EH (cell line): ENCODE measurements at regions not wholly inside any gene's neighbourhood (a gene's known extent, or its start where the extent isn't known, plus 50 kb on each side); places are given as distances from the start of the nearest gene placed in this dataset.
"Not testable (repeated sequence)": the region's sequence is repeated elsewhere in the genome, so short reads cannot be mapped to it uniquely, and the experiment has no call there.

Experiments used
- DNase-seq: peaks from one replicate; pipeline ENCODE4 v3.0.0-alpha.2; 2015; ENCODE audit warnings: low read depth

DNA sequence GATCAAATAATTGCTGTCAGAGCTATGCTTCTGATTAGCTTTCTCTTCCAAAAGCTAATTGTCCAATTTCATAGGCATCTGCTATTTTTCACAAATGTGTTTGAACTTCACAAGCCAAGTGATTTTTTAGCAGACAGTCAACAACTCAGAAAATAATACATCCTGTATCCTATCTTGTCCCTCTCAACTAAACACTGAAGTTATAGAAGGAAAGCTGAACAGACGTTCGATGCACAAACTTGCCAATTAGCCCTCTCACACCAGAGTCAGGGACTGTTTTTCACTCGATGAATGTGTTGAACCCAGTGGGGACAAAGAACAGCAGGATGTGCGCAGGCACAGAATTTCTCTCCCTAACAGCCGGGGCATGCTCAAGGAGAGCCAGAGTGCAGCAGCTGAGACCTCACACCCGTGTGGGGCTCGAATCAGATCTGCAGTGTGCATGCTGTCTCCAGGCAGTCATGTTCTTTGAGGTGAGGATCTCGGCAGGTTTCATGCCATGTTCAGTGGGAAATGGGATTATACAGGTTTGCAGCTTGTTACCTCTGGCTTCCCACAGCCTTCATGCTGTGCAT lies 246.7 kb upstream of the SDK2 start:
- no peak for DNase-seq

- DNase-seq: no peak
These were observed 250.9 kb upstream of the SDK2 start for GRCh38 chr17:73895157-73895556.

- no peak for DNase-seq
These were observed 252.7 kb upstream of the SDK2 start for GRCh38 chr17:73896966-73897365.

DNA sequence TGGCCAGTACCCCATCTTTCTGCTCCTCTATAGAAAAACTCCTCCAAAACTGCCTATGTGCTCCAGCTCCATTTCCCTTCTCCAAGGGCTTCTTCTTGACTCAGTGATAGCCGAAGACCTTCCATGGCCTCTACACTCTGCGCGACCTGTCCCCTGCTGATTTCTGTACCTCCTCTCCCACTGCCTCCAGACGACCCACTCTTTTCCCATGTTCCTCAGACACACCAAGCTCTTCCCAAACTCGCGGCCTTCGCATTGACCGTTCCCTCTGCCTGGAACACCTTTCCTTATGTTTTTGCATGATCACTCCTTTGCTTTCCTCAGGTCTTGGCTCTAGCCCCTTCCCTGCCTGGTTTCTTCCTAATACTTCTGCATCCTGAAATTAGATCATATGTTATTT lies 255.6 kb upstream of the SDK2 start:
- no peak for DNase-seq

DNA sequence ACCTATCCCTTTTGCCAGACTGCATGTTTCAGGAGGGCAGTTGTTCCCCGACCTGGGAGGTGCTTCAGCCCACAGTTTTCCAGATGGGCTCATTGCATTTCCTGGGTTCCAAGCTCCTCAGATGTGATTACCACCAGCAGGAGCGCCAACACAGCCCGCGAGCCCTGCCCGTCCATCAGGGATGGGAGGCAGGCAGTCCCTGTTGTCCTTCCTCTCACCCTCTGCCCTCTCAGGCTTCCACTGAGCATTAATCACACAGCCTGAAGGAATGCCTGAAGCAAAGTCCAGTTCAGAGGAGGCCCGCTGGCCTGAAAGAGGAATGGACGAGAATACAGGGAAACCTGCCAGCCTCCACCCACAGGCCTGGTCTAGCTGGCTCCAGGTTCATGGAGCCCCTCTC lies 256.3 kb upstream of the SDK2 start:
- no peak for DNase-seq

DNA sequence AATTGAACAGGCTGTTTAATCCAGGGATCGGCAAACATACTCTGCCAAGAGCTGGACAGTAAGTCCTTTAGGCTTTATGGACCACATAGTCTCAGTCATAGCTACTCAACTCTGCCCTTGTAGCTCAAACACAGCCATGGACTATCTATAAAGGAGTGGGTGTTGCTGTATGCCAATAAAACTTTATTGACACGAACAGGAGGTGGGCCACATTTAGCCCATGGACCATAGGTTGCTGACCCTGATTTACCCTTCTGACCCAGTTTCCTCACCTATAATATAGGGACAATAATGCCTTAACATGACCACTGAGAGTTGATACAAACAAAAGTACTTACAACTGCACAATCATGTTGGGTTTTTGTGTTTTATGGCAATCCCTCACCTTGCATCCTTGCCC lies 257.0 kb upstream of the SDK2 start:
- no peak for DNase-seq

DNA sequence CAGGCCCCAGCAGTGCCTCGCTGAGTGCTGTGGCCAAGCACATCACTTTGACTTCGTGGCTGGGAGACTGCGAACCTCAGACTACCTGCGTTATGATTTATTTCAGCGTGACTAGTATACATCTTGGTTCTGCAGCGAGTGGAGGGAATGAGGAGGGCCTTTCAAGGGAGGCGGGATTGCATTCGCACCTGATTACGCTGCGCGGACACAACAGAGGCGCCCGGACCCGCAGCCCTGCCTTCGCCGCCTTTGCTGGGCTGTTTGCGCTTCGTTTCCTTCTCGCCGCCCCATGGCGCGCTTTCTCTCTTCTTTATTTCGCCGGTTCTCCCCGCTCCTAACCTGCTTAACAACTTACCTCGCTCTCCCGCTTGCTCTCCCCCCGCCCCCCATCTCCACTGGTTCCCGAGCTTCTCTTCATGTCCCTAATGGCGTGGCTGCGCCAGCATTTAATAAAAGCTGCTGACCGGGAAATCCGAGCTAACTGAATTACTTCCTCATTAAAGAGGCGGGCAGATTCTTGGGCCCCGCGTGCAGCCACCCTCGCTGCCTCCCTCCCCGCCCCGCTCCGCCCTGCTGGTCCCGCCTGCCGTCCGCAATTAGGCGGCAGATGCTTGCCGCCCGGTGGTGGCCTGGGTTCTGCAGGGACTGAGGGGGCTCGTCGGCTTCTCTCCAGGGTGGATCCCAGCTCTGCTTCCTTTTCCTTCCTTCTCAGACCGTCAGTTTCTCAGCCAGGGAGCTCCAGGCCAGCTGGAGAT lies 257.6 kb upstream of the SDK2 start:
- DNase-seq: no peak

- DNase-seq: no peak
These were observed 258.4 kb upstream of the SDK2 start for GRCh38 chr17:73902416-73903181.

- DNase-seq: no peak
These were observed 262.9 kb upstream of the SDK2 start for GRCh38 chr17:73906896-73907870.

GRCh38 chr17:73909186-73909585 lies 264.9 kb upstream of the SDK2 start:
- no peak for DNase-seq

DNA sequence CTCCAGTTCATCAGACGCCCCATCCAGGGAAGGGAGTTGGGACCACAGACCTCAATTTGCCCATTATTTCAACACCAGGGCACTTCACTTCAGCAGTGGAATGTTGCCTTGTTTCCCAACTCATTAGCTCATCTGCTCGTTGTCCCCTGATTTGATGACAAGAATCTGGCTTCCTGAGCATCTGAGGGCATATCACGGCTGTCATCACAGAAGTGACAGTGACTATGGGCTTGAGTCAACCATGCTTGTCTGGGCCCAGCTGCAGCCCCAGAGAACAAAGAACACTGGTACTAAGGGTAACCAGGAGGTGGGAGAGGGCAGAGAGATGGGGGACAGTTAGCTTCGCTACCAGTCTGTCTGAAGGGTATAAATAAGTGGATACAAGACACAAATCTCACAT lies 266.0 kb upstream of the SDK2 start:
- DNase-seq: no peak

GRCh38 chr17:73910821-73911515 lies 266.7 kb upstream of the SDK2 start:
- DNase-seq: no peak

DNA sequence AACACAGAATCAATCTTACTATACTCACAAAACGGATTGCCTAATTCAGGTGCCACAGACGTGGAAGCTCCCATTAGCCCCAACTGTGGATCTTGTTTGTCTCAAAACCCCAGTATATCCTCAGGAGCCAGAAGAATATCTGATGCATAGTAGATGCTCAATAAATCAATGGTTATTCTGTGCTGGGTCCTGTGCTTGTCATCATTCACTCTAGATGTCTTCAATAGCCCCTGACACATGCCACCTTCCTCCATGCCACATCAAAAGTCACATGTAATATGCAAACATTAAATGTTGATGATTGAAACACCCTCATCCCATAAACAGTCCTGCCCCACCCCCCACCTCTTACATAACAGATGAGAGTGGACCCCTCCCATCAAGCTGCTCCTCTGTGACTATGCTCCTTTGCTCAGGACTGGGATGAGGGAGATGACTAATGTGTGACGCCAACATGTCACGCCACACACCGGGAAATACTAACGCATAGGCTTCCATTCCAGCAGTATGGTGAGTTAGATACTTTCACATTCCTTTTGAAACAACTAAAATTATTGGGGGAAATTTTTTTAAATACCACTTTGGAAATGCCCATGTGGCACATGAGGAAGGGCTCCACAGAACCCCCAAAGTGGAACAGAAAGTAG lies 267.6 kb upstream of the SDK2 start:
- DNase-seq: no peak

DNA sequence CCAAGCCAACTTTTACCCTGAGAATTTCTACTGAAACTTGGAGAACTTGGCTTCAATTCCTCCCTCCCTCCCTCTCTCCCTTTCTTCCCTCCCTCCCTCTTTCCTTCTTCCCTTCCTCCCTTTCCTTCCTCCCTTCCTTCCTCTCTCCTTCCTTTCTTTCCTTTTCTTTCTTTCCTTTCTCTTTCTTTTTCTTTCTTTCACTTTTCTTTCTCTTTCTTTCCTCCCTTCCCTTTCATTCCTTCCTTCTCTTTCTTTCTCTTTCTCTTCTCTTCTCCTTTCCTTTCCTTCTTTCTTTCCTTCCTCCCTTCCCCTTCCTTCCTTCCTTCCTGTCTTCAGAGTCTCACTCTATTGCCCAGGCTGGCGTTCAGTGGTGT lies 268.1 kb upstream of the SDK2 start:
- DNase-seq: no peak

- no peak for DNase-seq
These were observed 270.5 kb upstream of the SDK2 start for GRCh38 chr17:73914536-73915274.

- not testable (repeated sequence) for DNase-seq
These were observed 274.8 kb upstream of the SDK2 start for GRCh38 chr17:73919033-73919432.

DNA sequence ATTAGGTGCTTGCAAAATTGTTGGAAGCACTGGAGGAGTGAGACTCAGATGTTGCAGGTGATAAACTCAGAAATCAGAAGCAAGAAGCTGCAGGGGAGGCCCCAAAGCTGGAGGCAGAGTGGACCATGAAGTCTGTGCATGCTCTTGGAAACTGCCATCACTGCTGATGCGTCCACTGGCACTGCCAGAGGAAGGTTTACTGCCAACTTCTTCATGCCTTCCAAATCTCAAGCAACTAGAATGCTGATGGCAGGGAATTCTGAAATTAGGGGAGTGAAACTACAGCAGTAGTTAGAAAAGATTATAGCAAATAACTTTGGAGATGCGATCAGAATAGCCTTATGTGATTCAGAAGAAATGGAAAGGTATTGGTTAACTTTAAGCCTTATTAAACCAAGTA lies 277.1 kb upstream of the SDK2 start:
- DNase-seq: no peak

DNA sequence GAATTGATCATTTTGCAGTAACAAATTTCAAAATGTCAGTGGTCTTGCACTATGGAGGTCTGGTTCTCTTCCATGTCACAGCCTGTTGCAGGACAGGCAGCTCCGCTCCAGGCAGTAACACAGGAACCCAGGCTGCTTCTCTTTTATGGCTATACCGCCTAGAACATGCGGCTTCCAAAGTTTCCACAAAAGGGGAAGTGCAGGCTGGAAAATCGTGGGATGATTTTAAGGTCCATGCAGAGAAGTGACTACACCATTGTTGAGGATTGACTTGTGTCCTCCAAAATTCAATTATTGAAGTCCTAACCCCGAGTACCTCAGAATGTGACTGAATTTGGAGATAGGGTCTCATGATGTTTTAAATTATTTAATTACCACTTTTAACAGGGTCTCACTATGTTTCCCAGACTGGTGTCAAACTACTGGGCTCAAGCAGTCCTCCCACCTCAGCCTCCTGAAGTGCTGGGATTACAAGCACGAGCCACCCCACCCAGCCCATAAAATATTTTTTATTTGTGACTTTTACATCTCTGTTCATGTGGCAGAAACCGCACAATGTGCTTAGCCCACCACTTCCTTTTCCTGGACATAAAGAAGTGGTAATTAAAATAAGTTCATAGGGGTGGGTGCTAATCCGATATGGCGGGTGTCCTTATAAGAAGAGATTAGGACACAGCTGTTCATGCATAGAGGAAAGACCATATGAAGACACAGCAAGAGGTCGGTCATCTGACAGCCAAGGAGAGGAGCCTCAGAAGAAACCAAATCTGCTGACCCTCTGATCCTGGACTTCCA lies 279.2 kb upstream of the RPL38 start:
- DNase-seq: no peak

DNA sequence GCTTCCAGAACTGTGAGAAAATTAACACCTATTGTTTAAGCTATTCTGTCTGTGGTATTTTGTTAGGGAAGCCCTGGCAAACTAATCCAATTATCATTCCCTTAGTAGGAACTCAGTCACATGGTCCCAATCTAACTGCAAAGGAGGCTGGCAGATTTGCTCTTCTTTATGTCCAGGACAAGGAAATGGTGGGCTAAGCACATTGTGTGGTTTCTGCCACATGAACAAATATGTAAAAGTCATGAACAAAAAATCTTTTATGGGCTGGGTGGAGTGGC lies 278.6 kb upstream of the RPL38 start:
- no peak for DNase-seq
